ENCODE measurements at regions not wholly inside any gene's neighbourhood (a gene's known extent, or its start where the extent isn't known, plus 50 kb on each side); places are given as distances from the start of the nearest gene placed in this dataset.

DNA sequence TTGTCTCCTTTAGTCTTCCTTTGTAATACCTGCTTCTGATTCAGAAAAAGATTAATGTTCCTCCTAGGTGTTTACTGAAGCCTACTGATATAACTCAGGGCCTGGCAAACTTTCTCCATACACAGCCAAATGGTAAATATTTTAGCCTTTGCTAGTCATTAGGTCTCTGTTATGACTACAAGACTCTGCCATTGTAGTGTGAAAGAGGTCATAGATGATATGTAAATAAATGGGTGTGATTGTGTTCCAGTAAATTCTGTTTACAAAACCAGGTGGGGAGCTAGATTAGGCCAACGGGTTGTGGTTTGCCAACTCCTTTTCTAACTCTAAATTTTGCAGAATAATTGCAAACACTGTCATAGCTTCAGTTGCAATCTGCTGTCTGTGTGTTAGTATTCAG is 568.1 kb upstream of the GNPDA2 start:
- TF ChIP-seq EZH2 (IDR thresholded peaks at IDR 0.05; ENCODE audit: insufficient read depth, poor library complexity, severe bottlenecking), result no peak
- no peak for TF ChIP-seq EZH2phosphoT487 (IDR thresholded peaks at IDR 0.05; ENCODE audit: insufficient read depth, low read depth)
